SK-N-MC (cell line): ENCODE measurements at regions not wholly inside any gene's neighbourhood (a gene's known extent, or its start where the extent isn't known, plus 50 kb on each side); places are given as distances from the start of the nearest gene placed in this dataset.

Source experiments
- DNase-seq: peaks from one replicate; pipeline ENCODE4 v3.0.0-alpha.2; 2011; ENCODE audit warnings: low read depth, low spot score
- H3K27ac ChIP-seq: fragments of 200-600 bp; sonication (generic); 2 replicates; pipeline ENCODE4 v1.5.1; 2016; ENCODE audit warnings: mixed run types
- H3K36me3 ChIP-seq: fragments of 200-600 bp; sonication (generic); 2 replicates; pipeline ENCODE4 v1.6.1; 2017; ENCODE audit warnings: antibody characterized with exemption, low read length, mixed read lengths; ENCODE audit not compliant: insufficient read depth
- H3K4me3 ChIP-seq: fragments of 200-600 bp; sonication (generic); 2 replicates; pipeline ENCODE4 v1.5.1; 2016
- H3K9ac ChIP-seq: fragments of 200-600 bp; sonication (generic); 2 replicates; pipeline ENCODE4 v1.8.0; 2017; ENCODE audit warnings: mixed run types, mixed read lengths; ENCODE audit not compliant: insufficient read length
- H3K9me3 ChIP-seq: fragments of 200-600 bp; sonication (generic); 2 replicates; pipeline ENCODE4 v1.6.1; 2017; ENCODE audit warnings: low read depth, mild to moderate bottlenecking, antibody characterized with exemption, low read length, moderate library complexity, mixed read lengths
- EZH2 ChIP-seq: fragments of 200-600 bp; sonication (generic); IDR thresholded peaks from one replicate; pipeline ENCODE4 v1.6.1; 2017; ENCODE audit warnings: antibody characterized with exemption
- FOXP2 ChIP-seq: optimal IDR thresholded peaks from 2 replicates; pipeline ENCODE3; 2011; ENCODE audit warnings: mild to moderate bottlenecking, moderate library complexity; ENCODE audit not compliant: insufficient read depth; ENCODE audit errors: extremely low read length, control extremely low read depth
- POLR2AphosphoS5 ChIP-seq: IDR thresholded peaks from 2 replicates; pipeline ENCODE4 v1.6.1; 2012; ENCODE audit warnings: mild to moderate bottlenecking, low read depth, low read length, borderline replicate concordance

- no peak overlapping the region for H3K4me3 ChIP-seq
- H3K36me3 ChIP-seq = no peaks in the 10 kb centered on the region
- no peak for DNase-seq
- no peak overlapping the region for H3K27ac ChIP-seq
- H3K9me3 ChIP-seq = no peaks in the 10 kb centered on the region
- TF ChIP-seq EZH2 (no peak), POLR2AphosphoS5 (no peak), FOXP2 (no peak)
- H3K9ac ChIP-seq = no peak overlapping the region
Observed at GRCh38 chr6:134527108-134527787, 209.3 kb upstream of the SGK1 start.

GRCh38 chr6:134525190-134525868 is 207.4 kb upstream of the SGK1 start:
- Histone ChIP-seq H3K9me3 (no peaks in the 10 kb centered on the region), H3K27ac (no peak overlapping the region), H3K4me3 (no peak overlapping the region), H3K9ac (no peak overlapping the region), H3K36me3 (no peaks in the 10 kb centered on the region)
- no peak for DNase-seq
- TF ChIP-seq FOXP2 (no peak), EZH2 (no peak), POLR2AphosphoS5 (no peak)

- TF ChIP-seq FOXP2 (no peak), EZH2 (no peak), POLR2AphosphoS5 (no peak)
- Histone ChIP-seq H3K27ac (no peak overlapping the region), H3K9me3 (no peaks in the 10 kb centered on the region), H3K9ac (no peak overlapping the region), H3K36me3 (no peaks in the 10 kb centered on the region), H3K4me3 (no peak overlapping the region)
- DNase-seq = no peak
Observed at GRCh38 chr6:134523903-134524650, 206.2 kb upstream of the SGK1 start.

DNA sequence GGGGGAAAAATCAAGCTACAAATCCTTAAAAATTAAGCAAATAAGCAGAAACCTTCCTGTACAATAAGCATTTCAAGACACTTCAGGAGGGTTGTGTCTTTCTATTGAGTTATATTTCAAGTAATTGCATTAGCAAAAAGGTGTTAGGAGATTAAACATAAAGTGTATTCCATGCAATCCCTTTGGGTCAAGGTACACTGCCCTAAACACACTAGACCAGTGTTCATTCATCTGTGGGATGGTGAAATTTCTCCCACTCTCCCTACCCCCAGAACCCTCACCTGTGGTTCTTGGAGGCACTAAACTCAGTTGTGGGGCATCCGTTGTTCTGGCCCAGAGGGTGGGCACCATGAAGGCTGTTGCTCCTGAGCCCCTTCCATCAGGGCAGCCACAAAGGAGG is 205.1 kb upstream of the SGK1 start:
- H3K4me3 ChIP-seq = no peak overlapping the region
- no peak overlapping the region for H3K9ac ChIP-seq
- no peaks in the 10 kb centered on the region for H3K9me3 ChIP-seq
- no peaks in the 10 kb centered on the region for H3K36me3 ChIP-seq
- no peak overlapping the region for H3K27ac ChIP-seq
- no peak for DNase-seq
- TF ChIP-seq POLR2AphosphoS5 = no peak
- TF ChIP-seq EZH2 = no peak
- no peak for TF ChIP-seq FOXP2

DNA sequence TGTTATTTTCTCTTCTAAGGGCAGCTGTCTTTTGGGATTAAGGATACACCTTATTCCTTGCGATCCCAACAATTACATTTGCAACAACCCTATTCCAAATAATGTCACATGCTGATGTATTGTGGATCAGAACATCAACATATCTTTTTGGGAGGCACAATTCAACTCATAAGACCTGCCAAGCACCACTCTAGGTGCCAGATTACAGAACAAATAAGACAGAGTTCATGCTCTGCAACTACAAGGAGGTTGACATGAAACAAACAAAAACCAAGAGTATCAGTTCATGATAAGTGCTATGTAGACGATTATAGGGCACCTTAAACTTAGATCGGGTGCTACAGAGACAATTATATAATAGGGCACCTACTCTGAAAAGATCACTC is 203.2 kb upstream of the SGK1 start:
- H3K27ac ChIP-seq = no peak overlapping the region
- H3K9ac ChIP-seq = no peak overlapping the region
- DNase-seq = no peak
- no peaks in the 10 kb centered on the region for H3K9me3 ChIP-seq
- TF ChIP-seq EZH2 = no peak
- TF ChIP-seq FOXP2 = no peak
- no peak for TF ChIP-seq POLR2AphosphoS5
- H3K4me3 ChIP-seq = no peak overlapping the region
- H3K36me3 ChIP-seq = no peaks in the 10 kb centered on the region

DNA sequence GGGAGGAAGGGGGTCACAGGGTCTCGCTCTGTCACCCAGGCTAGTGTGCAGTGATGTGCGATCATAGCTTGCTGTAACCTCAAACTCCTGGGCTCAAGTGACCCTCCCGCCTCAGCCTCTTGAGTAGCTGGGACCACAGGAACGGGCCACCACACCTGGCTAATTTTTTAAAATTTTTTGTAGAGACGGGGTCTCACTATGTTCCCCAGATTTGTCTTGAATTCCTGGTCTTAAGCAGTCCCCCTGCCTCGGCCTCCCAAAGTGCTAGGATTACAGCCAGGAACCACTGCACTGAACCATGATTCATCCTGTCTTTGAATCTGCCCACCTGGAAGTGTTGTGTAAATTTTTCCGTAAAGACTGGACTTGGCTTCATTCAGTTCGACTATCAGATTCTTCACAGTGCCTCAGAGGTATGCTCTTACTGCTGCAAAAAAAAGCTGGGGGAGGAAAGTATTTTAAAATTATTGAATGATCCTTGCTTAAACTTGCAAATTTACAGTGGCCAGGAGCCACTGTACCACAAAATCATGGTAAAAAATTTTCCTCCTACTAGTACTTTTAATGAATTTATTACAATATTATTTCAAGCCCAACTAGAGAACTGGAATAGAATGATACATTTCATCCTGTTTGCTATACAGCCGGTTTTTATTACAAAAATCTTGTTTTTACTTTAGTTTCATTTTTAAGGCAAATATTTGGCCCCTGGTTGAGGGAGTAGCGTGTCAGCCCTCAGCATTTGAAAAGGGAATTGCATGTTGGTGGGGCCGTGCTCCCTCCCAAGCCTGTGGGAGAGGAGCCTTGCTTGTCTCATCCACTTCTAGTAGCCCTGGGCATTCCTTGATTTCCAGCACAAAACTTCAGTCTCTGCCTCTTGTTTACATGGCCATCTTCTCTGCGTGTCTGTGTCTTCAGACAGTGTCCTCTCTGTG is 202.5 kb upstream of the SGK1 start:
- H3K27ac ChIP-seq = 0 out of 2 replicates have a peak overlapping the region, but pooled peaks have one; percentile 11
- DNase-seq = no peak
- no peak overlapping the region for H3K4me3 ChIP-seq
- TF ChIP-seq EZH2 = no peak
- H3K36me3 ChIP-seq = no peaks in the 10 kb centered on the region
- H3K9me3 ChIP-seq = no peaks in the 10 kb centered on the region
- no peak overlapping the region for H3K9ac ChIP-seq

DNA sequence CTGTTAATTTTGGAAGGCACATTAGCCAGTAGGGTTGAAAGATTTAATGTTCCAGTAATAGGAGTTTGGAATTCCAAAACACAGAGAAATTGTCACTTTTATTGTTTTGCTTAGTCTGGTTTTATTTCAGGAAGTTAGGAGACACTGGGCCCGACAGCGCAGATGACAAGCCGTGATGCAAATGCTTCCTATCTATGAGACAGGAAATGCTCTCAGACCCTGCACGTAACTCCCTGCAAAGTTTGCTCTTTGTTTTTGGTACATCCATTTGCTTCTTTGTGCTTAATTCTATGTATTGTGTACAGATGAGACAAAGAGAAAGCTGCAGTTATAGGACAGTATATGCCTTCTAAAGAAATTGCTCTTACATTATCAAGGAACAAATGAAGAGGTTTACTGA is 201.6 kb upstream of the SGK1 start:
- Histone ChIP-seq H3K4me3 (peak overlapping the region; percentile 44), H3K9me3 (no peaks in the 10 kb centered on the region), H3K36me3 (no peaks in the 10 kb centered on the region), H3K27ac (peak overlapping the region; percentile 70), H3K9ac (no peak overlapping the region)
- no peak for TF ChIP-seq EZH2
- TF ChIP-seq POLR2AphosphoS5 = peak; percentile 49; the same call in 1 of the 2 replicates
- peak; percentile 68 for TF ChIP-seq FOXP2
- peak; percentile 67 for DNase-seq
